ENCODE measurements at regions not wholly inside any gene's neighbourhood (a gene's known extent, or its start where the extent isn't known, plus 50 kb on each side); places are given as distances from the start of the nearest gene placed in this dataset.

GRCh38 chr6:165999279-165999678, 168.4 kb downstream of the TBXT start:
- H3K4me3 Mint-ChIP-seq (ENCODE audit: unreplicated experiment) = no peak overlapping the region
- no peak overlapping the region for H3K27ac Mint-ChIP-seq (ENCODE audit: unreplicated experiment)
- peaks cover 10% of the 10 kb centered on the region for H3K27me3 Mint-ChIP-seq (ENCODE audit: unreplicated experiment)
- no peak for TF ChIP-seq CTCF (IDR thresholded peaks at IDR 0.05; ENCODE audit: unreplicated experiment)
- DNase-seq (ENCODE audit: low spot score) = no peak
- H3K36me3 Mint-ChIP-seq (ENCODE audit: low read depth, unreplicated experiment) = no peaks in the 10 kb centered on the region
- no peaks in the 10 kb centered on the region for H3K9me3 Mint-ChIP-seq (ENCODE audit: unreplicated experiment)
- H3K4me1 Mint-ChIP-seq (ENCODE audit: unreplicated experiment) = peaks cover 3% of the 10 kb centered on the region

GRCh38 chr6:165998072-165998471, 169.6 kb downstream of the TBXT start:
- Mint-ChIP-seq H3K27ac (ENCODE audit: unreplicated experiment) (no peak overlapping the region), H3K27me3 (ENCODE audit: unreplicated experiment) (peaks cover 9% of the 10 kb centered on the region), H3K9me3 (ENCODE audit: unreplicated experiment) (no peaks in the 10 kb centered on the region), H3K4me1 (ENCODE audit: unreplicated experiment) (no peaks in the 10 kb centered on the region), H3K36me3 (ENCODE audit: low read depth, unreplicated experiment) (no peaks in the 10 kb centered on the region), H3K4me3 (ENCODE audit: unreplicated experiment) (no peak overlapping the region)
- no peak for DNase-seq (ENCODE audit: low spot score)
- TF ChIP-seq CTCF (IDR thresholded peaks at IDR 0.05; ENCODE audit: unreplicated experiment) = no peak

- no peak for TF ChIP-seq CTCF (IDR thresholded peaks at IDR 0.05; ENCODE audit: unreplicated experiment)
- peaks cover 18% of the 10 kb centered on the region for H3K36me3 Mint-ChIP-seq (ENCODE audit: low read depth, unreplicated experiment)
- H3K27me3 Mint-ChIP-seq (ENCODE audit: unreplicated experiment) = peaks cover 32% of the 10 kb centered on the region
- DNase-seq (ENCODE audit: low spot score) = no peak
- H3K4me3 Mint-ChIP-seq (ENCODE audit: unreplicated experiment) = no peak overlapping the region
- peaks cover 22% of the 10 kb centered on the region for H3K4me1 Mint-ChIP-seq (ENCODE audit: unreplicated experiment)
- no peak overlapping the region for H3K27ac Mint-ChIP-seq (ENCODE audit: unreplicated experiment)
- H3K9me3 Mint-ChIP-seq (ENCODE audit: unreplicated experiment) = no peaks in the 10 kb centered on the region
Measured at GRCh38 chr6:165991341-165991740, 176.3 kb downstream of the TBXT start.

GRCh38 chr6:165990216-165990615, 177.4 kb downstream of the TBXT start:
- H3K4me1 Mint-ChIP-seq (ENCODE audit: unreplicated experiment) = peaks cover 22% of the 10 kb centered on the region
- H3K27me3 Mint-ChIP-seq (ENCODE audit: unreplicated experiment) = peaks cover 37% of the 10 kb centered on the region
- H3K27ac Mint-ChIP-seq (ENCODE audit: unreplicated experiment) = peak overlapping the region; percentile 3
- TF ChIP-seq CTCF (IDR thresholded peaks at IDR 0.05; ENCODE audit: unreplicated experiment) = no peak
- H3K36me3 Mint-ChIP-seq (ENCODE audit: low read depth, unreplicated experiment) = peaks cover 18% of the 10 kb centered on the region
- no peak for DNase-seq (ENCODE audit: low spot score)
- peak overlapping the region; percentile 24 for H3K4me3 Mint-ChIP-seq (ENCODE audit: unreplicated experiment)
- H3K9me3 Mint-ChIP-seq (ENCODE audit: unreplicated experiment) = no peaks in the 10 kb centered on the region

- Mint-ChIP-seq H3K4me1 (ENCODE audit: unreplicated experiment) (peaks cover 22% of the 10 kb centered on the region), H3K27ac (ENCODE audit: unreplicated experiment) (no peak overlapping the region), H3K4me3 (ENCODE audit: unreplicated experiment) (peak overlapping the region; percentile 78), H3K36me3 (ENCODE audit: low read depth, unreplicated experiment) (peaks cover 18% of the 10 kb centered on the region), H3K27me3 (ENCODE audit: unreplicated experiment) (peaks cover 40% of the 10 kb centered on the region), H3K9me3 (ENCODE audit: unreplicated experiment) (no peaks in the 10 kb centered on the region)
- no peak for TF ChIP-seq CTCF (IDR thresholded peaks at IDR 0.05; ENCODE audit: unreplicated experiment)
- DNase-seq (ENCODE audit: low spot score) = no peak
Measured at GRCh38 chr6:165988757-165989456, 178.7 kb downstream of the TBXT start.

Measured in endothelial cell (in vitro differentiated cells).